ENCODE measurements at regions not wholly inside any gene's neighbourhood (a gene's known extent, or its start where the extent isn't known, plus 50 kb on each side); places are given as distances from the start of the nearest gene placed in this dataset.

- H3K27ac ChIP-seq (ENCODE audit: low read depth, low read length): no peak overlapping the region
- H3K27me3 ChIP-seq (replicated peaks in 1 of 4; ENCODE audit: control insufficient read depth in 3 of 4, extremely low read depth in 1 of 4, insufficient read depth in 3 of 4, low read length in 3 of 4): no peaks in the 10 kb centered on the region; a peak in 1 of 7 replicates
- H3K79me2 ChIP-seq (ENCODE audit: control insufficient read depth in 1 of 2, insufficient read depth in 2 of 2, low read length in 2 of 2): no peaks in the 10 kb centered on the region
- H3K23me2 ChIP-seq (ENCODE audit: low read depth, low read length): no peaks in the 10 kb centered on the region
- H2BK20ac ChIP-seq (ENCODE audit: low read length): no peak overlapping the region
- WGBS, 2 experiments (ENCODE audit: extremely low coverage in 1 of 2, insufficient coverage in 1 of 2, insufficient read length in 1 of 2, insufficient replicate concordance in 2 of 2, low coverage in 1 of 2, low lambda C conversion rate in 2 of 2, missing lambda C conversion rate in 1 of 2): 92% methylated on average over 7 of the region's 7 CpGs; no CpG with 5 or more reads in 1 of the 2 experiments
- H3K9me3 ChIP-seq (ENCODE audit: insufficient read depth in 2 of 2, low read depth in 1 of 2, low read length in 1 of 2): 0 out of 4 replicates have a peak, but pooled peaks cover 0 to 5% of the 10 kb centered on the region in 2 experiments
- no peak overlapping the region for H3K14ac ChIP-seq (ENCODE audit: insufficient read length)
- FAIRE-seq (no peak), DNase-seq (ENCODE audit: low read depth in 1 of 2, low spot score in 2 of 2) (no peak)
- no peak overlapping the region for H3K4me3 ChIP-seq (ENCODE audit: extremely low read depth in 1 of 4, insufficient read depth in 2 of 4, low read depth in 3 of 4, low read length in 4 of 4)
- no peak overlapping the region for H4K5ac ChIP-seq (ENCODE audit: insufficient read length, low read depth, low read length)
- H3K56ac ChIP-seq (replicated peaks; ENCODE audit: insufficient read length, low read depth, low read length): no peak overlapping the region
- H2BK12ac ChIP-seq (ENCODE audit: low read depth, low read length): no peak overlapping the region
- H3K4me1 ChIP-seq (replicated peaks in 1 of 4; ENCODE audit: control insufficient read depth in 3 of 4, insufficient read depth in 4 of 4, low read length in 3 of 4): no peaks in the 10 kb centered on the region
- no peak overlapping the region for H2BK15ac ChIP-seq (ENCODE audit: low read length)
- H2AFZ ChIP-seq (ENCODE audit: low read length): no peak overlapping the region
- no peaks in the 10 kb centered on the region for H4K20me1 ChIP-seq (replicated peaks in 1 of 2; ENCODE audit: control insufficient read depth in 1 of 2, insufficient read depth in 2 of 2, low read length in 2 of 2)
- H3K36me3 ChIP-seq (ENCODE audit: control insufficient read depth in 2 of 4, insufficient read depth in 4 of 4, low read length in 3 of 4): no peaks in the 10 kb centered on the region
- no peak overlapping the region for H2AK5ac ChIP-seq (ENCODE audit: low read depth, low read length)
- no peak overlapping the region for H3K4me2 ChIP-seq (ENCODE audit: insufficient read depth in 1 of 2, low read depth in 2 of 2, low read length in 2 of 2)
- ChIA-PET POLR2A (ENCODE audit: partially characterized antibody) (no interaction called here), CTCF (ENCODE audit: partially characterized antibody) (interaction anchor here (0.9 kb wide), 1 partner anchor 17 kb away, joined by 3 read pairs; no protein-coding TSS in a partner anchor)
- H3K4ac ChIP-seq (replicated peaks; ENCODE audit: insufficient read length, low read depth, low read length): no peak overlapping the region
- H4K91ac ChIP-seq (replicated peaks; ENCODE audit: insufficient read length, low read length): no peak overlapping the region
- H3K23ac ChIP-seq (ENCODE audit: insufficient read length): no peak overlapping the region
- no peak overlapping the region for H3K18ac ChIP-seq (ENCODE audit: extremely low read depth, low read length)
- H4K8ac ChIP-seq (ENCODE audit: extremely low read depth, insufficient read depth, low read length): no peak overlapping the region
- H3K79me1 ChIP-seq (ENCODE audit: low read depth, low read length): no peaks in the 10 kb centered on the region
- no peak overlapping the region for H2BK120ac ChIP-seq (replicated peaks; ENCODE audit: low read depth, low read length)
- H3K9ac ChIP-seq (replicated peaks in 1 of 4; ENCODE audit: extremely low read depth in 1 of 4, low read depth in 3 of 4, low read length in 3 of 4): no peak overlapping the region
- no peak overlapping the region for H2BK5ac ChIP-seq (ENCODE audit: low read depth, low read length)
- TF ChIP-seq TAF7 (optimal IDR thresholded peaks at IDR 0.05; ENCODE audit: borderline replicate concordance, low read depth, low read length) (no peak), SIN3A (conservative IDR thresholded peaks at IDR 0.05 in 1 of 2, IDR thresholded peaks at IDR 0.05 in 1 of 2; ENCODE audit: low read depth in 1 of 2, low read length in 2 of 2) (no peak), CBX8 (IDR thresholded peaks at IDR 0.05; ENCODE audit: borderline replicate concordance, low read depth, low read length) (no peak), ATF2 (IDR thresholded peaks at IDR 0.05; ENCODE audit: low read length) (no peak), RNF2 (IDR thresholded peaks at IDR 0.05; ENCODE audit: borderline replicate concordance, low read depth, low read length, missing control alignments, poor library complexity, severe bottlenecking) (no peak), CTBP2 (IDR thresholded peaks at IDR 0.05; ENCODE audit: borderline replicate concordance, insufficient read depth, insufficient read length, low read length) (no peak), POU5F1 (IDR thresholded peaks at IDR 0.05; ENCODE audit: low read depth, low read length) (no peak), SAP30 (IDR thresholded peaks at IDR 0.05; ENCODE audit: insufficient read depth, insufficient replicate concordance, low read length) (no peak), PHF8 (conservative IDR thresholded peaks at IDR 0.05; ENCODE audit: low read depth, low read length) (no peak), SP1 (IDR thresholded peaks at IDR 0.05; ENCODE audit: low read depth, low read length) (no peak), CREB1 (IDR thresholded peaks at IDR 0.05) (no peak), KDM1A (IDR thresholded peaks at IDR 0.05; ENCODE audit: borderline replicate concordance, low read length) (no peak)
Observed at GRCh38 chr5:173391031-173391430, 62.8 kb upstream of the STC2 start.

Data from H1 (cell line).